ENCODE measurements at regions not wholly inside any gene's neighbourhood (a gene's known extent, or its start where the extent isn't known, plus 50 kb on each side); places are given as distances from the start of the nearest gene placed in this dataset.

- H3K9me3 ChIP-seq = peaks cover 25% of the 10 kb centered on the region
- no peak for TF ChIP-seq Cebpa-rat (IDR thresholded peaks at IDR 0.05)
- H3K4me3 ChIP-seq = no peak overlapping the region
- no peak overlapping the region for H3K4me2 ChIP-seq
- H3K4me1 ChIP-seq = no peaks in the 10 kb centered on the region
- H3K27ac ChIP-seq = no peak overlapping the region
- no peak overlapping the region for H3K9ac ChIP-seq
- H3K36me3 ChIP-seq = no peaks in the 10 kb centered on the region
- no peaks in the 10 kb centered on the region for H4K20me1 ChIP-seq
- H3K27me3 ChIP-seq = no peaks in the 10 kb centered on the region
Measured at GRCh38 chr5:6806668-6807067, 93.4 kb downstream of the TENT4A start.

- H3K4me3 ChIP-seq = no peak overlapping the region
- H3K27ac ChIP-seq = no peak overlapping the region
- no peaks in the 10 kb centered on the region for H4K20me1 ChIP-seq
- no peak overlapping the region for H3K9ac ChIP-seq
- no peaks in the 10 kb centered on the region for H3K4me1 ChIP-seq
- no peaks in the 10 kb centered on the region for H3K36me3 ChIP-seq
- H3K9me3 ChIP-seq = peaks cover 20% of the 10 kb centered on the region
- H3K27me3 ChIP-seq = no peaks in the 10 kb centered on the region
- TF ChIP-seq Cebpa-rat (IDR thresholded peaks at IDR 0.05) = no peak
- H3K4me2 ChIP-seq = no peak overlapping the region
Measured at GRCh38 chr5:6808462-6808861, 95.2 kb downstream of the TENT4A start.

GRCh38 chr5:6810641-6811405, 97.6 kb downstream of the TENT4A start:
- H3K4me2 ChIP-seq = no peak overlapping the region
- H3K27ac ChIP-seq = no peak overlapping the region
- no peak overlapping the region for H3K9ac ChIP-seq
- no peaks in the 10 kb centered on the region for H4K20me1 ChIP-seq
- peaks cover 15% of the 10 kb centered on the region for H3K9me3 ChIP-seq
- no peaks in the 10 kb centered on the region for H3K27me3 ChIP-seq
- H3K4me1 ChIP-seq = no peaks in the 10 kb centered on the region
- no peak for TF ChIP-seq Cebpa-rat (IDR thresholded peaks at IDR 0.05)
- no peaks in the 10 kb centered on the region for H3K36me3 ChIP-seq
- H3K4me3 ChIP-seq = no peak overlapping the region

- Histone ChIP-seq H4K20me1 (no peaks in the 10 kb centered on the region), H3K36me3 (no peaks in the 10 kb centered on the region), H3K4me2 (no peak overlapping the region), H3K27ac (no peak overlapping the region), H3K9ac (no peak overlapping the region), H3K4me3 (no peak overlapping the region), H3K27me3 (no peaks in the 10 kb centered on the region), H3K4me1 (no peaks in the 10 kb centered on the region), H3K9me3 (peaks cover 3% of the 10 kb centered on the region; the same call in 1 of the 2 replicates)
- TF ChIP-seq Cebpa-rat (IDR thresholded peaks at IDR 0.05) = no peak
Measured at GRCh38 chr5:6812091-6812490, 98.9 kb downstream of the TENT4A start.

- Histone ChIP-seq H4K20me1 (no peaks in the 10 kb centered on the region), H3K27ac (no peak overlapping the region), H3K9ac (no peak overlapping the region), H3K4me1 (no peaks in the 10 kb centered on the region), H3K9me3 (no peaks in the 10 kb centered on the region), H3K4me2 (no peak overlapping the region), H3K27me3 (no peaks in the 10 kb centered on the region), H3K36me3 (no peaks in the 10 kb centered on the region), H3K4me3 (no peak overlapping the region)
- no peak for TF ChIP-seq Cebpa-rat (IDR thresholded peaks at IDR 0.05)
Measured at GRCh38 chr5:6812800-6813731, 99.8 kb downstream of the TENT4A start.

GRCh38 chr5:6814816-6815215, 101.6 kb downstream of the TENT4A start:
- Histone ChIP-seq H3K4me3 (no peak overlapping the region), H4K20me1 (no peaks in the 10 kb centered on the region), H3K36me3 (no peaks in the 10 kb centered on the region), H3K4me2 (no peak overlapping the region), H3K9me3 (no peaks in the 10 kb centered on the region), H3K9ac (no peak overlapping the region), H3K27ac (no peak overlapping the region), H3K27me3 (no peaks in the 10 kb centered on the region), H3K4me1 (no peaks in the 10 kb centered on the region)
- no peak for TF ChIP-seq Cebpa-rat (IDR thresholded peaks at IDR 0.05)

GRCh38 chr5:6818594-6819511, 105.6 kb downstream of the TENT4A start:
- Histone ChIP-seq H3K4me2 (no peak overlapping the region), H4K20me1 (no peaks in the 10 kb centered on the region), H3K9ac (no peak overlapping the region)

GRCh38 chr5:6819521-6819920, 106.3 kb downstream of the TENT4A start:
- Histone ChIP-seq H3K9me3 (peaks cover 14% of the 10 kb centered on the region; the same call in 1 of the 2 replicates), H3K9ac (no peak overlapping the region), H4K20me1 (no peaks in the 10 kb centered on the region), H3K4me3 (no peak overlapping the region), H3K4me1 (peaks cover 22% of the 10 kb centered on the region), H3K4me2 (no peak overlapping the region), H3K27me3 (no peaks in the 10 kb centered on the region), H3K27ac (no peak overlapping the region), H3K36me3 (no peaks in the 10 kb centered on the region)
- TF ChIP-seq Cebpa-rat (IDR thresholded peaks at IDR 0.05) = no peak

More at GRCh38 chr5:6818594-6819511, 105.6 kb downstream of the TENT4A start:
- Histone ChIP-seq H3K4me3 (no peak overlapping the region), H3K4me1 (peaks cover 19% of the 10 kb centered on the region), H3K27ac (no peak overlapping the region), H3K36me3 (no peaks in the 10 kb centered on the region), H3K9me3 (peaks cover 14% of the 10 kb centered on the region; the same call in 1 of the 2 replicates), H3K27me3 (no peaks in the 10 kb centered on the region)
- no peak for TF ChIP-seq Cebpa-rat (IDR thresholded peaks at IDR 0.05)

- no peaks in the 10 kb centered on the region for H3K27me3 ChIP-seq
- peaks cover 22% of the 10 kb centered on the region for H3K4me1 ChIP-seq
- no peak for TF ChIP-seq Cebpa-rat (IDR thresholded peaks at IDR 0.05)
- no peaks in the 10 kb centered on the region for H3K36me3 ChIP-seq
- no peak overlapping the region for H3K4me3 ChIP-seq
- H3K9ac ChIP-seq = no peak overlapping the region
- no peak overlapping the region for H3K27ac ChIP-seq
- no peak overlapping the region for H3K4me2 ChIP-seq
- no peaks in the 10 kb centered on the region for H4K20me1 ChIP-seq
- H3K9me3 ChIP-seq = peaks cover 14% of the 10 kb centered on the region; the same call in 1 of the 2 replicates
Measured at GRCh38 chr5:6820851-6821479, 107.7 kb downstream of the TENT4A start.
